SK-N-SH treated with all-trans-retinoic acid at 6 μM for 48 hours (cell line): ENCODE measurements at regions not wholly inside any gene's neighbourhood (a gene's known extent, or its start where the extent isn't known, plus 50 kb on each side); places are given as distances from the start of the nearest gene placed in this dataset.

Experiments
- ATAC-seq: fragments of 200-7000 bp; cut with Tn5 transposase; 3 replicates; pipeline ENCODE4 v1.9.1; 2020; ENCODE audit warnings: mild to moderate bottlenecking, moderate library complexity
- ARNTL ChIP-seq: fragments of 450-650 bp; formaldehyde crosslinking; IDR thresholded peaks from 2 replicates; pipeline ENCODE4 v1.5.0; 2020; ENCODE audit warnings: low read depth, mild to moderate bottlenecking, moderate library complexity, borderline replicate concordance
- BACH2 ChIP-seq: fragments of 250-450 bp; sonication (Bioruptor Pico); IDR thresholded peaks from 2 replicates; pipeline ENCODE4 v1.9.0; 2021; ENCODE audit warnings: mild to moderate bottlenecking, borderline replicate concordance
- CREB5 ChIP-seq: fragments of 250-450 bp; sonication (Bioruptor Pico); IDR thresholded peaks from 2 replicates; pipeline ENCODE4 v1.5.1; 2020; ENCODE audit warnings: low read depth, mild to moderate bottlenecking, moderate library complexity
- CSDC2 ChIP-seq: fragments of 250-450 bp; sonication (Bioruptor Pico); IDR thresholded peaks from 2 replicates; pipeline ENCODE4 v1.5.0; 2020; ENCODE audit warnings: mild to moderate bottlenecking, moderate library complexity
- GLIS3 ChIP-seq: fragments of 250-450 bp; sonication (Bioruptor Pico); IDR thresholded peaks from 2 replicates; pipeline ENCODE4 v1.5.0; 2020; ENCODE audit warnings: mild to moderate bottlenecking, moderate library complexity
- ISL1 ChIP-seq: fragments of 250-450 bp; sonication (Bioruptor Pico); IDR thresholded peaks from 2 replicates; pipeline ENCODE4 v2.1.2; 2022; ENCODE audit warnings: mild to moderate bottlenecking, moderate library complexity
- OSR1 ChIP-seq: fragments of 250-450 bp; sonication (Bioruptor Pico); IDR thresholded peaks from 2 replicates; pipeline ENCODE4 v1.8.0; 2022; ENCODE audit warnings: moderate library complexity, mild to moderate bottlenecking, inconsistent platforms
- PATZ1 ChIP-seq: fragments of 250-450 bp; sonication (Bioruptor Pico); IDR thresholded peaks from 2 replicates; pipeline ENCODE4 v1.8.0; 2020; ENCODE audit warnings: mild to moderate bottlenecking, moderate library complexity, borderline replicate concordance
- PPARA ChIP-seq: fragments of 250-450 bp; sonication (Bioruptor Pico); IDR thresholded peaks from 2 replicates; pipeline ENCODE4 v1.5.0; 2020; ENCODE audit warnings: mild to moderate bottlenecking, borderline replicate concordance
- SNAI2 ChIP-seq: fragments of 250-450 bp; sonication (Bioruptor Pico); IDR thresholded peaks from 2 replicates; pipeline ENCODE4 v1.5.0; 2020; ENCODE audit warnings: mild to moderate bottlenecking, moderate library complexity
- TCF4 ChIP-seq: fragments of 250-450 bp; sonication (Bioruptor Pico); IDR thresholded peaks from 2 replicates; pipeline ENCODE4 v1.8.0; 2021; ENCODE audit warnings: mild to moderate bottlenecking, moderate library complexity, borderline replicate concordance
- ZC3H10 ChIP-seq: fragments of 250-450 bp; sonication (Bioruptor Pico); IDR thresholded peaks from 2 replicates; pipeline ENCODE4 v1.5.1; 2021; ENCODE audit warnings: mild to moderate bottlenecking, moderate library complexity
- ZFP3 ChIP-seq: fragments of 250-450 bp; sonication (Bioruptor Pico); IDR thresholded peaks from 2 replicates; pipeline ENCODE4 v1.5.0; 2020; ENCODE audit warnings: mild to moderate bottlenecking, moderate library complexity
- ZFP30 ChIP-seq: fragments of 450-650 bp; formaldehyde crosslinking; IDR thresholded peaks from 2 replicates; pipeline ENCODE4 v1.5.0; 2022; ENCODE audit warnings: mild to moderate bottlenecking, moderate library complexity
- ZNF565 ChIP-seq: fragments of 450-650 bp; formaldehyde crosslinking; conservative IDR thresholded peaks from 2 replicates; pipeline ENCODE4 v1.5.0; 2020; ENCODE audit warnings: low read depth, mild to moderate bottlenecking, moderate library complexity
- ZNF70 ChIP-seq: fragments of 450-650 bp; formaldehyde crosslinking; IDR thresholded peaks from 2 replicates; pipeline ENCODE4 v1.5.0; 2020; ENCODE audit warnings: mild to moderate bottlenecking, moderate library complexity
- ZNF8 ChIP-seq: fragments of 450-650 bp; formaldehyde crosslinking; IDR thresholded peaks from 2 replicates; pipeline ENCODE4 v1.5.0; 2020; ENCODE audit warnings: mild to moderate bottlenecking, moderate library complexity
- TF ChIP-seq, protein P1 (sequence below): fragments of 250-450 bp; sonication (Bioruptor Pico); IDR thresholded peaks from 2 replicates; pipeline ENCODE4 v1.5.1; 2021; ENCODE audit warnings: mild to moderate bottlenecking, moderate library complexity
- TF ChIP-seq, protein P2 (sequence below): fragments of 250-450 bp; sonication (Bioruptor Pico); IDR thresholded peaks from 2 replicates; pipeline ENCODE4 v1.5.0; 2020; ENCODE audit warnings: mild to moderate bottlenecking, moderate library complexity
- TF ChIP-seq, protein P3 (sequence below): fragments of 250-450 bp; sonication (Bioruptor Pico); IDR thresholded peaks from 2 replicates; pipeline ENCODE4 v1.8.0; 2021; ENCODE audit warnings: low read depth, mild to moderate bottlenecking, moderate library complexity, borderline replicate concordance

DNA sequence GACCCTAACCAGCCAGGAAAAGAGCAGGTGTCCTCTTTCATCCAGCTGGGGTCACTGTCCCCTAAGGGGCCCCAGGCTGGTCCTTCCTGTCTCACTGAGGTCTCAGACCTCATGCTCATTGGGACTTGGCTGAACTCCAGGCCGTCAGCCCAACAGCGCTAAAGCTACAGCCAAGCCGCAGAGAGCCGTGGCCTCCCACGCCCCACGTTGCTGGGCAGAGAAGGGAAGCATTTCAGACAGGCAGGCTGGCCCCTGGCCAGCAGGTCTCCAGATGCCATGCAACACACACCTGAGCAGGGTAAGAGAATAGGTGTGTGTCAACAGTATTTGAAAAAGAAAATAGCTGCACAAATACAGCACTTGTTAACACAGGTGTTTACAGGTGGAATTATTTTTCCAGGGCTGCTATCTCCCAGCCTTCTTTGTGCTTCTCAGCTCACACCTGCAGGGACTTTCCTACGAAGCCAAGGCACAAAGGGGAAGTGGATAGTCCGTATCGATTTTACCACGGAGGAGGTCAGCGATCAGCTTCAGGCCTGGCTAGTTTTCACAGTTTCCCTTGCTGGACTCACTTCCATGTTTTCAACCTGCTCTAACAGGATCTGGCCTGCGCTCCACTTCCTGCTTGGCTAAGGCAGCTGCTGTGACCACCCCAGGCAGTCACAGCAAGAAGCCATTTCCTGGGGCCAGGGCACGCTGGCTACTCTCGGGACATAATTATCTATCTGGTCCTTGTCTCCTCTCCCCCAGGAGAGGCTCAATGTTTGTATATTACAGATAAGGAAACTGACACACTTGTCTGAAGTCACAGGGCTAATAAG is 156.1 kb upstream of the ID2 start:
- peak; percentile 48; the same call in 2 of the 3 replicates for ATAC-seq
- TF ChIP-seq ZNF565 (CRISPR knock-in tag) (no peak), ZFP3 (CRISPR knock-in tag) (no peak), ZC3H10 (no peak)
- TF ChIP-seq, protein P1, sequence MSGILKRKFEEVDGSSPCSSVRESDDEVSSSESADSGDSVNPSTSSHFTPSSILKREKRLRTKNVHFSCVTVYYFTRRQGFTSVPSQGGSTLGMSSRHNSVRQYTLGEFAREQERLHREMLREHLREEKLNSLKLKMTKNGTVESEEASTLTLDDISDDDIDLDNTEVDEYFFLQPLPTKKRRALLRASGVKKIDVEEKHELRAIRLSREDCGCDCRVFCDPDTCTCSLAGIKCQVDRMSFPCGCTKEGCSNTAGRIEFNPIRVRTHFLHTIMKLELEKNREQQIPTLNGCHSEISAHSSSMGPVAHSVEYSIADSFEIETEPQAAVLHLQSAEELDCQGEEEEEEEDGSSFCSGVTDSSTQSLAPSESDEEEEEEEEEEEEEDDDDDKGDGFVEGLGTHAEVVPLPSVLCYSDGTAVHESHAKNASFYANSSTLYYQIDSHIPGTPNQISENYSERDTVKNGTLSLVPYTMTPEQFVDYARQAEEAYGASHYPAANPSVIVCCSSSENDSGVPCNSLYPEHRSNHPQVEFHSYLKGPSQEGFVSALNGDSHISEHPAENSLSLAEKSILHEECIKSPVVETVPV (CRISPR knock-in tag): no peak
- TF ChIP-seq, protein P2, sequence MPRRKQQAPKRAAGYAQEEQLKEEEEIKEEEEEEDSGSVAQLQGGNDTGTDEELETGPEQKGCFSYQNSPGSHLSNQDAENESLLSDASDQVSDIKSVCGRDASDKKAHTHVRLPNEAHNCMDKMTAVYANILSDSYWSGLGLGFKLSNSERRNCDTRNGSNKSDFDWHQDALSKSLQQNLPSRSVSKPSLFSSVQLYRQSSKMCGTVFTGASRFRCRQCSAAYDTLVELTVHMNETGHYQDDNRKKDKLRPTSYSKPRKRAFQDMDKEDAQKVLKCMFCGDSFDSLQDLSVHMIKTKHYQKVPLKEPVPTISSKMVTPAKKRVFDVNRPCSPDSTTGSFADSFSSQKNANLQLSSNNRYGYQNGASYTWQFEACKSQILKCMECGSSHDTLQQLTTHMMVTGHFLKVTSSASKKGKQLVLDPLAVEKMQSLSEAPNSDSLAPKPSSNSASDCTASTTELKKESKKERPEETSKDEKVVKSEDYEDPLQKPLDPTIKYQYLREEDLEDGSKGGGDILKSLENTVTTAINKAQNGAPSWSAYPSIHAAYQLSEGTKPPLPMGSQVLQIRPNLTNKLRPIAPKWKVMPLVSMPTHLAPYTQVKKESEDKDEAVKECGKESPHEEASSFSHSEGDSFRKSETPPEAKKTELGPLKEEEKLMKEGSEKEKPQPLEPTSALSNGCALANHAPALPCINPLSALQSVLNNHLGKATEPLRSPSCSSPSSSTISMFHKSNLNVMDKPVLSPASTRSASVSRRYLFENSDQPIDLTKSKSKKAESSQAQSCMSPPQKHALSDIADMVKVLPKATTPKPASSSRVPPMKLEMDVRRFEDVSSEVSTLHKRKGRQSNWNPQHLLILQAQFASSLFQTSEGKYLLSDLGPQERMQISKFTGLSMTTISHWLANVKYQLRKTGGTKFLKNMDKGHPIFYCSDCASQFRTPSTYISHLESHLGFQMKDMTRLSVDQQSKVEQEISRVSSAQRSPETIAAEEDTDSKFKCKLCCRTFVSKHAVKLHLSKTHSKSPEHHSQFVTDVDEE (CRISPR knock-in tag): no peak
- TF ChIP-seq, all 23 proteins: peak for 0

DNA sequence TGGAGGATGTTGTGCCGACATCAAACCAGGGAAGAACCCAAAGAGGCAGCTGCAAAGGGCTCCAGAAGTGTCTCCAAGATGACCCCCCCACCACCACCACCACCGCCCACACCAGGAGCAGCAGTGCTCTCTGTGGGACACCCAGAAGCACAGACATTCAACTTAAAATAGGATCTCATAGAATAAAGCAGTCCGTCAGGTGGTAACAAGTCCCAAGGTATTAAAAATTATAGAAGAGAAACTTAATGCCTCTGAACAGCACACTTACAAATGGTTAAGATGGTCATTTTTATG is 155.5 kb upstream of the ID2 start:
- TF ChIP-seq ARNTL (CRISPR knock-in tag): no peak
- no peak for TF ChIP-seq OSR1 (CRISPR knock-in tag)
- TF ChIP-seq ISL1: no peak
- TF ChIP-seq, protein P3, sequence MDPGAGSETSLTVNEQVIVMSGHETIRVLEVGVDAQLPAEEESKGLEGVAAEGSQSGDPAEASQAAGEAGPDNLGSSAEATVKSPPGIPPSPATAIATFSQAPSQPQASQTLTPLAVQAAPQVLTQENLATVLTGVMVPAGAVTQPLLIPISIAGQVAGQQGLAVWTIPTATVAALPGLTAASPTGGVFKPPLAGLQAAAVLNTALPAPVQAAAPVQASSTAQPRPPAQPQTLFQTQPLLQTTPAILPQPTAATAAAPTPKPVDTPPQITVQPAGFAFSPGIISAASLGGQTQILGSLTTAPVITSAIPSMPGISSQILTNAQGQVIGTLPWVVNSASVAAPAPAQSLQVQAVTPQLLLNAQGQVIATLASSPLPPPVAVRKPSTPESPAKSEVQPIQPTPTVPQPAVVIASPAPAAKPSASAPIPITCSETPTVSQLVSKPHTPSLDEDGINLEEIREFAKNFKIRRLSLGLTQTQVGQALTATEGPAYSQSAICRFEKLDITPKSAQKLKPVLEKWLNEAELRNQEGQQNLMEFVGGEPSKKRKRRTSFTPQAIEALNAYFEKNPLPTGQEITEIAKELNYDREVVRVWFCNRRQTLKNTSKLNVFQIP (CRISPR knock-in tag): no peak
- TF ChIP-seq ZFP30: no peak
- TF ChIP-seq ZC3H10: no peak
- no peak for TF ChIP-seq TCF4 (CRISPR knock-in tag)
- TF ChIP-seq, protein P2 (CRISPR knock-in tag): no peak
- TF ChIP-seq ZNF8 (CRISPR knock-in tag): no peak
- no peak for TF ChIP-seq ZFP3 (CRISPR knock-in tag)
- TF ChIP-seq PATZ1: no peak
- no peak for TF ChIP-seq ZNF70 (CRISPR knock-in tag)
- no peak for TF ChIP-seq CSDC2
- no peak for TF ChIP-seq ZNF565 (CRISPR knock-in tag)
- TF ChIP-seq SNAI2 (CRISPR knock-in tag): no peak
- TF ChIP-seq CREB5 (CRISPR knock-in tag): no peak
- no peak for TF ChIP-seq BACH2 (CRISPR knock-in tag)
- TF ChIP-seq GLIS3 (CRISPR knock-in tag): no peak
- TF ChIP-seq PPARA: no peak
- no peak for ATAC-seq
